Ovary (tissue), 7 donors: ENCODE measurements at regions not wholly inside any gene's neighbourhood (a gene's known extent, or its start where the extent isn't known, plus 50 kb on each side); places are given as distances from the start of the nearest gene placed in this dataset.

Source experiments
- DNase-seq, 5 donors: peaks; one replicate each; pipeline ENCODE4 v3.0.0-alpha.2; 2019 to 2020
- H3K27ac ChIP-seq, 2 donors: fragments of 200-600 bp; one replicate each; pipeline versions ENCODE4 v1.5.1 to v1.8.0; 2019 to 2022
- H3K27me3 ChIP-seq: fragments of 200-600 bp; one replicate; pipeline ENCODE4 v1.8.0; 2022
- H3K36me3 ChIP-seq: fragments of 200-600 bp; sonication (generic); one replicate; pipeline ENCODE4 v1.5.1; 2019
- H3K4me1 ChIP-seq: one replicate; pipeline ENCODE4 v1.8.1; 2013; ENCODE audit warnings: mild to moderate bottlenecking, moderate library complexity; ENCODE audit not compliant: insufficient read depth
- H3K4me3 ChIP-seq: fragments of 200-600 bp; sonication (generic); one replicate; pipeline ENCODE4 v1.5.1; 2017
- H3K9me3 ChIP-seq, 2 donors: fragments of 200-600 bp in 1 of 2; sonication (generic) in 1 of 2; one replicate each; pipeline versions ENCODE4 v1.5.1 to v1.8.1; 2013 to 2019; ENCODE audit warnings: mild to moderate bottlenecking in 1 of 2, moderate library complexity in 1 of 2
- EP300 ChIP-seq: sonication (generic); formaldehyde crosslinking; IDR thresholded peaks from one replicate; pipeline ENCODE4 v1.6.1; 2017; ENCODE audit warnings: antibody characterized with exemption
- POLR2A ChIP-seq: fragments of 450-650 bp; IDR thresholded peaks from one replicate; pipeline ENCODE4 v1.6.1; 2017; ENCODE audit warnings: antibody characterized with exemption, mild to moderate bottlenecking, moderate library complexity
- WGBS, 3 donors: extraction: QIAGEN DNeasy Blood & Tissue Kit in 1 of 3; methylation state at CpG; one replicate each; pipeline versions ENCODE4 v1.1.5 to v1.1.7; 2013 to 2017; 5-methylcytosine and 5-hydroxymethylcytosine counted together
- intact Hi-C, 4 donors: fragments of 100-400 bp; cut with DNase I; formaldehyde crosslinking; loops; one replicate each; pipeline versions ENCODE4 v1.11.0 to v1.15.1; 2022 to 2023
- TF ChIP-seq, protein P1 (sequence below), 3 donors: fragments of 450-650 bp in 2 of 3; fragments of 200-600 bp in 1 of 3; IDR thresholded peaks; one replicate each; pipeline versions ENCODE4 v1.5.1 to v1.8.0; 2016 to 2022; ENCODE audit warnings: antibody characterized with exemption in 3 of 3, mild to moderate bottlenecking in 1 of 3
- donor health status: DM: no; HTN: no; CAD: no; lungs with moderate emphysema.
- donor health status: DM: no; HTN: no; CAD: no.
- donor health status: Bipolar disorder and iron deficiency.
- donor health status: DM: no; HTN: no; CAD: no.
- donor health status: DM: yes; HTN: yes; CAD: no.

GRCh38 chr22:22088658-22089458 lies 106.3 kb upstream of the TOP3B start:
- WGBS, 3 donors: 64 to 70% (median 66%) methylated on average over 9 of the region's 9 CpGs
- Histone ChIP-seq H3K36me3 (no peaks in the 10 kb centered on the region), H3K9me3 (no peaks in the 10 kb centered on the region), H3K27me3 (no peaks in the 10 kb centered on the region), H3K27ac (no peak overlapping the region), H3K4me1 (no peaks in the 10 kb centered on the region), H3K4me3 (no peak overlapping the region)
- no peak for TF ChIP-seq POLR2A
- no peak for TF ChIP-seq EP300
- TF ChIP-seq, protein P1, sequence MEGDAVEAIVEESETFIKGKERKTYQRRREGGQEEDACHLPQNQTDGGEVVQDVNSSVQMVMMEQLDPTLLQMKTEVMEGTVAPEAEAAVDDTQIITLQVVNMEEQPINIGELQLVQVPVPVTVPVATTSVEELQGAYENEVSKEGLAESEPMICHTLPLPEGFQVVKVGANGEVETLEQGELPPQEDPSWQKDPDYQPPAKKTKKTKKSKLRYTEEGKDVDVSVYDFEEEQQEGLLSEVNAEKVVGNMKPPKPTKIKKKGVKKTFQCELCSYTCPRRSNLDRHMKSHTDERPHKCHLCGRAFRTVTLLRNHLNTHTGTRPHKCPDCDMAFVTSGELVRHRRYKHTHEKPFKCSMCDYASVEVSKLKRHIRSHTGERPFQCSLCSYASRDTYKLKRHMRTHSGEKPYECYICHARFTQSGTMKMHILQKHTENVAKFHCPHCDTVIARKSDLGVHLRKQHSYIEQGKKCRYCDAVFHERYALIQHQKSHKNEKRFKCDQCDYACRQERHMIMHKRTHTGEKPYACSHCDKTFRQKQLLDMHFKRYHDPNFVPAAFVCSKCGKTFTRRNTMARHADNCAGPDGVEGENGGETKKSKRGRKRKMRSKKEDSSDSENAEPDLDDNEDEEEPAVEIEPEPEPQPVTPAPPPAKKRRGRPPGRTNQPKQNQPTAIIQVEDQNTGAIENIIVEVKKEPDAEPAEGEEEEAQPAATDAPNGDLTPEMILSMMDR (IDR thresholded peaks at IDR 0.05): no peak
- no peak for DNase-seq
- intact Hi-C loops: no loop called here

DNA sequence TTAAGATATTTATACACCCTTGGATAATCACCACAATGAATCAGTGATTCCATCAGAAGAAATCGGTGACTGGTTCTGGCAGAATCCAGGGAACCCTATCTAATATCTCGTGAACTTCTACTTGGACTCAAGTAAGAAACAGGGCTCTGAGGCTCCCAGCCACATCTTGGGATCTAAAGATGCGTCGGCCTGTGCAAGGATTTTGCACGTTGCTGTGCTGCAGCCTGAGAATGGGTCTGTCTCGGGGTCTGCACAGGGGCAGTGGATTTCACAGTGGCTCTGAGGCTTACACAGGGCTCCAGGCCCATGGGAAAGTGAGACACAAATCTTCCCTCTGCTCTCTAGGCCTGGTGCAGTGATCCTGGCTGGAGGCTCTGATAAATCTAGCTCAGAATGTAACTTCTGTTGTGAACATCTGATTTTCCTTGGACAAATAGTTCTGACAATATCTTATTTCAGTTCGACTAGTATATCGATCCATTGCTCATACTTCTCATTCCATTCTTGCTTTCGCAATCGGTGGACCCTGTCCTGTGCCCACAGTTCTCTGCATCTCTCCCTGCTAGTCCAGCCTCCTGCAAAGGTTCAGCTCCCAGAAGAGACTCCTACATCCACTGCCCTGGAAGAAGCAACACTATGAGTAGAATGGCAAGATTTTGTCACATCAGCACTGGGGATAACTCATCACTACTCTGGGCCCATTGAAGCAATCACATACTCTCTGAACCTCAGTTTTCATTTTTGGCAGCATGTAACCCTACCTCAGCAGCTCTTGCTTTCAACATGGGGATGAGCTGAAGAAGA lies 105.5 kb upstream of the TOP3B start:
- WGBS, 3 donors: 82 to 86% (median 86%) methylated on average over 10 of the region's 10 CpGs
- no peak for DNase-seq
- no peaks in the 10 kb centered on the region for H3K9me3 ChIP-seq
- no peak overlapping the region for H3K4me3 ChIP-seq
- TF ChIP-seq, protein P1 (IDR thresholded peaks at IDR 0.05): no peak
- TF ChIP-seq EP300 (no peak), POLR2A (no peak)
- H3K4me1 ChIP-seq: no peaks in the 10 kb centered on the region
- no peak overlapping the region for H3K27ac ChIP-seq
- intact Hi-C loops: no loop called here
- H3K27me3 ChIP-seq: no peaks in the 10 kb centered on the region
- no peaks in the 10 kb centered on the region for H3K36me3 ChIP-seq

DNA sequence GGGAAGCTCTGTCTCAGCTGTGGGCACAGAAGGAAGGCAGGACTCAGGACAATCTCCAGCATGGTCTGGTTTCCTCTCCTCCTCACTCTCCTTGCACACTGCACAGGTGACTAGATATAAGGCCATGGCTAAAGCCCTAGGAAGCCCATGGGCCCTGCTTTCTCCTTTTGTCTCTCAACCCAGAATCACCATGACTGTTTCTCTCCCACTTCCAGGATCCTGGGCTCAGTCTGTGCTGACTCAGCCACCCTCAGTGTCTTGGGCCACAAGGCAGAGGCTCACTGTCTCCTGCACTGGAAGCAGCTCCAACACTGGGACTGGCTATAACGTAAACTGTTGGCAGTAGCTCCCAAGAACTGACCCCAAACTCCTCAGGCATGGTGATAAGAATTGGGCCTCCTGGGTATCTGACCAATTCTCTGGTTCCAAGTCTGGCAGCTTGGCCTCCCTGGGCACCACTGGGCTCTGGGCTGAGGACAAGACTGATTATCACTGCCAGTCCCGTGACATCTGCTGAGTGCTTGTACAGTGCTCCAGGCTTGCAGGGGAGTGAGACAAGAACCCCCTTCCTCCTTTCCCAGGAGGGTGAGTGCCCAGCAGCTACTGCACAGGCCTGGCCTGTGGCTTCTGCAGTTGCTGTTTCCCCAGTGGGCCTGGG lies 104.0 kb upstream of the TOP3B start:
- Histone ChIP-seq H3K9me3 (no peaks in the 10 kb centered on the region), H3K4me1 (no peaks in the 10 kb centered on the region), H3K27me3 (no peaks in the 10 kb centered on the region), H3K27ac (no peak overlapping the region), H3K4me3 (no peak overlapping the region), H3K36me3 (no peaks in the 10 kb centered on the region)
- 58 to 79% (median 60%) methylated on average over 2 of the region's 2 CpGs for WGBS, 3 donors
- DNase-seq: no peak
- TF ChIP-seq, protein P1 (IDR thresholded peaks at IDR 0.05): no peak
- TF ChIP-seq POLR2A (no peak), EP300 (no peak)
- intact Hi-C loops: no loop called here

DNA sequence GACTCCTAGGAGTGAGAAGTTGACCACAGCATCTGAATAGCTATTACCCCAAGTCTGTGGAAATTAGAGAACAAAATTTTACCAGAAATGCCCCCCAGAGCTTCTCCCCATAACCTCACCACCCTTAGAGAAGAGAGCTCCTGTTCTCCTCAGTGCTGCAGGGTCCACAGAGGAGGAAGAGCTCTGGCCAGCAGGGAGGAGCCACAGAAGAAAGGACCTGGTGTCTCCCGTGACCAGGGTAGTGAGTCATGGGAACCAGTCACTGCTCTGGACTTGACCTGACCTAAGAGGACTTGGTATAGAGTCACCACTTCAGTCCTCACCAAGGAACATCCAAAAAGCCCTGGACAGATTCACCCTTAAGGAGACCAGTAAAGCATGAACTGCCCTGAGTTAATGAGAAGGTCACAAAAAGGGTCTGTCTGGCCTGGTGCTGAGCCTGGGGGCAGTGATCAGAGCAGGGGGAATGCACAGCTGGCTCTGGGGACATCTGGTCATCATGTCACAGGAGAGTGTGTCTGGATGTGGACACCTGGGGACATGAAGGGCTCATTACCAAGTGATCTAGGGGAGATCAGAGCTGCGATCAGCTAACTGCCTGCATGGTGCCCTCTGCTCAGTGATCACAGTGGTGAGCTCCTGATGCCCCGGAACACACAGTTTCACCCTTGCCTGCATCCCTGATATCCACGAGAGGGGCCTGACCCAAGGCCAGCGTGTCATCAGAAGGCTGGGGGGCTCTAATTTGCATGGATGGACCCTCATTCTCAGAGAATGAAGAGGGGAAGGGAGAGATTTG lies 103.3 kb upstream of the TOP3B start:
- TF ChIP-seq, protein P1 (IDR thresholded peaks at IDR 0.05): no peak
- no peak for TF ChIP-seq EP300
- TF ChIP-seq POLR2A: no peak
- Histone ChIP-seq H3K9me3 (no peaks in the 10 kb centered on the region), H3K27ac (no peak overlapping the region), H3K36me3 (no peaks in the 10 kb centered on the region), H3K4me3 (no peak overlapping the region), H3K4me1 (no peaks in the 10 kb centered on the region), H3K27me3 (no peaks in the 10 kb centered on the region)
- no peak for DNase-seq
- intact Hi-C loops: no loop called here
- 55 to 70% (median 66%) methylated on average over 5 of the region's 5 CpGs for WGBS, 3 donors
